Activated naive CD4-positive, alpha-beta T cell treated with anti-CD3 and anti-CD28 coated beads, Interleukin-2, amount 10 ng/mL, durations not matched to agents 7 days and 5 days (primary cell): ENCODE measurements at regions not wholly inside any gene's neighbourhood (a gene's known extent, or its start where the extent isn't known, plus 50 kb on each side); places are given as distances from the start of the nearest gene placed in this dataset.

Experiments
- CTCF ChIA-PET: fragments of 350-600 bp; sonication (Branson Sonifier 250); formaldehyde crosslinking; loops from one replicate; lab custom pipeline; 2021; ENCODE audit warnings: antibody characterized with exemption; lab: Charles Lee
- DNase-seq: peaks from one replicate; pipeline ENCODE4 v3.0.0-alpha.2; 2020
- H3K27ac Mint-ChIP-seq: one replicate; pipeline ENCODE4 v1.8.0; 2021; ENCODE audit warnings: mild to moderate bottlenecking, moderate library complexity, mixed read lengths
- H3K27me3 Mint-ChIP-seq: one replicate; pipeline ENCODE4 v1.8.0; 2021; ENCODE audit warnings: mild to moderate bottlenecking, mixed read lengths
- H3K36me3 Mint-ChIP-seq: one replicate; pipeline ENCODE4 v1.8.0; 2021; ENCODE audit warnings: mixed read lengths
- H3K4me1 Mint-ChIP-seq: one replicate; pipeline ENCODE4 v1.8.0; 2021; ENCODE audit warnings: mixed read lengths
- H3K4me3 Mint-ChIP-seq: one replicate; pipeline ENCODE4 v1.8.0; 2021; ENCODE audit warnings: mild to moderate bottlenecking, moderate library complexity, mixed read lengths
- H3K9me3 Mint-ChIP-seq: one replicate; pipeline ENCODE4 v1.8.0; 2021; ENCODE audit warnings: mixed read lengths

DNA sequence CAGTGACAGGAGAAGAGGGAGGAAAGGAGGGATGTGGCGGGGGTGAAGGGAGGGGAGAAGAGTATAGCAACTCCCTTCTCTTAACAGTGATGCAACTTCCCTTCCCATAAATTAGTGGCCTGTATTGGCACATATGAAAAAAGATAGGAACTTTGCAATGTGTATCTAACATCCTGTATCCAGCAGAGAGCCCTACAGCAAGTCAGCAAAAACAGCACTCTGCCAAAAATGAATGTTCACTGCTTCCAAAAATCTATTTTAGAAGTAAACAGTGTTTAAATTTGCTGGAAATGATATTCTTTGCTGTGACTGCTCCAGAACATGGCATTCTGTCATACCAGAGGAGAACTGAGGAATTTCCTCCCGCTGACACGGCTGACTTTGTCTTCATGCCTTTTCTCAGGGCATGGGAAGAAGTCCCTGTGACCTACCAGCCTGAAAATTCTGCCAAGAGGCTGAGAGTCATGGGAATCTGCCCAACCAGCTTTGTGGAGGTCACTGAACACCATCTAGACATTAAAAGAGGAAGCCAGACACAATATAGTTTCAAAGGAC, 343.4 kb upstream of the RASGEF1B start:
- Mint-ChIP-seq H3K27me3 (peaks cover 6% of the 10 kb centered on the region), H3K9me3 (no peaks in the 10 kb centered on the region), H3K27ac (no peak overlapping the region), H3K36me3 (no peaks in the 10 kb centered on the region), H3K4me1 (no peaks in the 10 kb centered on the region), H3K4me3 (no peak overlapping the region)
- no peak for DNase-seq
- CTCF ChIA-PET = interaction anchor here (0.9 kb wide), 1 partner anchor 9 kb away, joined by 3 read pairs; no protein-coding TSS in a partner anchor

DNA sequence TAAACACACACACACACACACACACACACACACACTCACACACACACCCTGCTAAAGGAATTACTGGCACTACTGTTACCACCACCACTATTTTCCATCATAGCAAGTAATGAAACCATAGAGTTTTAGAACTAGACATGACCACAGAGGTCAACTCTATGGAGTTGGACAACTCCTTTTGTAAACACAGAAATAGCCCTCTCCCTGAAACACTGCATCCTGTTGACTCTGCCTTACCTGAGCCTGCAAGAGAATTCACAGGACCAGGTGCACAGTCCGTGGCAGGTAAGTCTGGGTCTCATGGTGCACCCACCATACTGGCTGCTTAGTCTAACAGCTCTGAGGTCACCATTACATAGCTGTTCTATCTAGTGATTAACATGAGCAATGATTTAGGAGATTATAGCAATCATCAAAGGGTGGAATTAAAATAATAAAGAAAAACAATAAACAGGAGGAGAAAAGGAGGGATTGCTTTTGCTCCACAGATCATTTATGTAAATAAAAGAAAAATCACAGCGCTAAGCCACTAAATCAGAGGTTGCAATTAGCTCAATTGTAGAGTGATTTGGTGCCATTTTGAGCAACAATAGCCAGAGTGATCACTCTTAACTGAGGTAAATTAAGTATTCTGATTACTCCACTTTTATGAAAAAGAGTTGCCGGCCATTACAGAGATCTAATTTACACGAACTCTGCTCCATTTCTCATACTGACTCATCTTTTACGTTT, 340.0 kb upstream of the RASGEF1B start:
- no peak overlapping the region for H3K4me3 Mint-ChIP-seq
- no peaks in the 10 kb centered on the region for H3K4me1 Mint-ChIP-seq
- H3K27ac Mint-ChIP-seq = no peak overlapping the region
- H3K36me3 Mint-ChIP-seq = no peaks in the 10 kb centered on the region
- no peak for DNase-seq
- peaks cover 6% of the 10 kb centered on the region for H3K27me3 Mint-ChIP-seq
- no peaks in the 10 kb centered on the region for H3K9me3 Mint-ChIP-seq
- CTCF ChIA-PET = no interaction called here

DNA sequence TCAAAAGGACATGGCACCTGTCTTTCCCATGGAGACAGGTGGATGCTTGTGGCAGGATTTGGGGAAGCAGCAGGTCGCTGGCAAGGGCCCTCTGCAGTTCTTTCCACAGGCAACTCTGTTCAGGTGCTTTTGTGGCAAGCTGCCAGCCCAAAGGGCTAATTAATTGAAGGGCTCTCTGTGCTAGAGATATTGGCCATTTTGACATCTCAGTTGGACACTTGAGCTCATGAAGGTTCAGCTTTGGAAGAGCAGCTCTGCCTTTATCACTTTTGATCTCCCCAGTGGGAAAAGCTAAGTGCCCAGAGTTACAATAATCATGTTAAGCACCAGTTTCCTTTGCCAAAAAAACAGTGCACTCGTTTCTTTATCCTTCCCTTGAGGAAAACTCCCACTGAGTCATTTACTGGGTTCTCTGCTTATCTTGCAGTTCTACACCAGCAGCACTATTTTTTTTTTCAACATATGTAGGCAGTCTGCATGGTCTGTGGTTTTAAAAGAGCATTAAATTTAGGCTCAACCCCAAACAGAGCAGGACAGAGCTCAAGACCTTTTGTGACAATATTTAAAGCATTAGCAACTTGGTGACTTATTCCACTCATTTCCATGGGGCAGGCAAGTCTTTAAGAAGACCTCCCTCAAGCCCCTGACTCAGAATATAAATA, 336.4 kb upstream of the RASGEF1B start:
- no peak overlapping the region for H3K4me3 Mint-ChIP-seq
- H3K27me3 Mint-ChIP-seq = no peaks in the 10 kb centered on the region
- DNase-seq = no peak
- no peaks in the 10 kb centered on the region for H3K9me3 Mint-ChIP-seq
- no peaks in the 10 kb centered on the region for H3K36me3 Mint-ChIP-seq
- H3K4me1 Mint-ChIP-seq = no peaks in the 10 kb centered on the region
- H3K27ac Mint-ChIP-seq = no peak overlapping the region
- CTCF ChIA-PET = interaction anchor here (1.0 kb wide), 1 partner anchor 9 kb away, joined by 3 read pairs; no protein-coding TSS in a partner anchor

DNA sequence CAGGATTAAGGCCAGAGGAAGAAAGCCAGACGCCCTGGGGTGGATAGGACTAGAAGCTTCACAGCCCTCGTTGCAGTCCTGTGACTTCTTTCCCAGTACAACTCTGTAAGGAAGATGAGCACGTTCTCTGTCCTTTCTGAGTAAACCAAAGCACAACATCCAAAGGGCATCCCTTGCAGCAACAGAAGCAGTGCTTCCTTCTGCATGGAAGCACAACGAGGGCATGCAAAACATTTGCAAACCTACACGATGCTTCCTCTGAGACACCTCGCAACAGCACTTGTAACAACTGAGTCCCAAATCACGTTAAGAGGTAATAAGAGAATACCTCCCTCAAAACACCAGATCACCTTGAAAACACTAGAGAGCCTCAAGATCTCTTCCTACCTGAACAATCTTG, 335.7 kb upstream of the RASGEF1B start:
- no peaks in the 10 kb centered on the region for H3K36me3 Mint-ChIP-seq
- DNase-seq = no peak
- CTCF ChIA-PET = no interaction called here
- H3K4me1 Mint-ChIP-seq = no peaks in the 10 kb centered on the region
- H3K9me3 Mint-ChIP-seq = no peaks in the 10 kb centered on the region
- no peak overlapping the region for H3K27ac Mint-ChIP-seq
- no peak overlapping the region for H3K4me3 Mint-ChIP-seq
- H3K27me3 Mint-ChIP-seq = no peaks in the 10 kb centered on the region

DNA sequence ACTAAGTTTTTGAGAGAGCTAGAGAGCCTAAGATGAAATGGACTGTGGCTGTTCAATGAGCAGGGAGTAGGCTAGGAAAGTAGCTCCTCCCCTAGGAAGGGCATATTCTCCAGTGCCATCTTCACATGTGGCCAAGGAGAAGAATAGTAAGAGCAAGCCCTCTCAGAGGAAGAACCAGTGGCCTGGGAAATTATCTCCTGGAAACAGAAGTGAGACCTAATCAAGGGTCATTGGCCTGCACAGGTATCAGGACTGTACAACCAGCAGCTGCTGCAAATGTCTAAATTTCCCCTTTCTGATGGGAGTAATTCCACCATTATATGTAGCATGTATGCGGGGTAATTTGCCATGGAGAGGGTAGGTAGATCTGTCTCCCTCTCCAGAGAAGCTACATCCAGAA, 334.8 kb upstream of the RASGEF1B start:
- Mint-ChIP-seq H3K36me3 (no peaks in the 10 kb centered on the region), H3K4me3 (no peak overlapping the region), H3K4me1 (no peaks in the 10 kb centered on the region), H3K9me3 (no peaks in the 10 kb centered on the region), H3K27me3 (no peaks in the 10 kb centered on the region), H3K27ac (no peak overlapping the region)
- no peak for DNase-seq
- CTCF ChIA-PET = interaction anchor here (1.0 kb wide), 1 partner anchor 8 kb away, joined by 3 read pairs; no protein-coding TSS in a partner anchor

DNA sequence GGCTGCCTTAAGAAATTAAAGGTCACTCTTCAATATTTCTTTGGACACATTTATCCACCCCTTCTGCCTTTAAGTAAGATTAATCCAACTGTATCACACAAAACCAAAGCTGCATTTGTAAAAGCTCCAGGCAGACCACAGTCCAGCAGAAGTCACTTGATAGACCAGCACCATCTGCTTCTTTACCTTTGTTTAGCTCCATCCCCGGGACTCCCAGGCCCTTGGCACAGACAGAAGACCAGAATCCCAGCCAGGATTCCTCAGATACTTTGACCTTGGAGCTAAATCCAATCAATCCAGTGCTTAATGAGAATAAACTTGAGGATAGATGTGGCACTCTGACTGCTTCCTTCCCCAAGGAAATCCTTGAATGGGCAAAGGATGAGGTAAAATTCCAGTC, 333.1 kb upstream of the RASGEF1B start:
- no peak for DNase-seq
- Mint-ChIP-seq H3K9me3 (no peaks in the 10 kb centered on the region), H3K27ac (no peak overlapping the region), H3K36me3 (no peaks in the 10 kb centered on the region), H3K4me3 (no peak overlapping the region), H3K4me1 (no peaks in the 10 kb centered on the region), H3K27me3 (no peaks in the 10 kb centered on the region)
- CTCF ChIA-PET = no interaction called here

DNA sequence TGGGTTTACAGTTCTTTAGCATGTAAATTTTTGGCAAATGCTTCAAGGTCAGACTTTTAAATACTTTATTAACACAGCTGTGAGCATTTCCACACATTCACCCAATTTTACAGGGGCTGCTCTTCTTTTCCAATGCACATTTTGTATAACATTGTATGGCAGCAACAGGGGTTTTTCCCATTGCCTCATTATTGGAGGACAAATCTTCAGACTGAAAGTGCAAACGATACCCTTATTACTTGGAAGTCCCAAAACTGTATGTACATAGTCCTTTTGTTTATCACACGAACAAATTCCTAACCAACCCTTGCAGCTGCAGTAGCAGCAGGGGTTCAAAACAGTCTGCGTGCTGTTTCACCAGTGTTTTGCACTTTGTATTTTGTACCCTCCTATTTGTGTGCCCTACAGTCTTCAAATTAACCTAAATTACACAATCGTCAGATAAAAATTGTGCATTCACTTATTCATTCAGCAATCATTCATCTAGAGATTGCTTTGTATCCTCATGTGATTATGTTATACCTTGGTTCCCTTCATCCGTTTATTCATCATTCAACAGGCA, 330.7 kb upstream of the RASGEF1B start:
- peaks cover 3% of the 10 kb centered on the region for H3K9me3 Mint-ChIP-seq
- H3K4me3 Mint-ChIP-seq = no peak overlapping the region
- CTCF ChIA-PET = interaction anchor here (0.7 kb wide), 1 partner anchor 186 kb away, joined by 3 read pairs; no protein-coding TSS in a partner anchor

DNA sequence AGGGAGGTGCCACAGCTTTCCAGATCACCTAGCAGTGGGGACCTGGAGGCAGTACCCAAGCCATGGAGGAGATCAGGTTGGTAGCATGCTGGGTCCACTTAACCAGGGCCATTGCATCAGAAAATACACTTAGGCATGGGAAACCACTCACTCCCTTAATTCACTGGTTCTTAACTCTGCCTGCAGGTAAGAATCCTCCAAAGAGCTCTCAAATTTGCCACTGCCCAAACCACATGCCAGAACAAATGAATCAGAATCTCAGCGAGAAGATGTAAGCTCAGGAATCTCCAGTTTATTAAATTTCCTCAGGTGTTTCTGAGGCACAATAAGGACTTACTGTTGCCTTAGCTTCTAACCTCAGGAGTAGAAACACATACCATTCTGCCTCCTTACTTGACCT, 327.7 kb upstream of the RASGEF1B start:
- Mint-ChIP-seq H3K27me3 (no peaks in the 10 kb centered on the region), H3K27ac (no peak overlapping the region), H3K4me1 (peaks cover 10% of the 10 kb centered on the region), H3K36me3 (no peaks in the 10 kb centered on the region), H3K4me3 (no peak overlapping the region), H3K9me3 (peaks cover 3% of the 10 kb centered on the region)
- CTCF ChIA-PET = interaction anchor here (1.6 kb wide), 1 partner anchor 9 kb away, joined by 3 read pairs; no protein-coding TSS in a partner anchor
- DNase-seq = no peak

More for the DNA sequence above, 330.7 kb upstream of the RASGEF1B start:
- H3K27ac Mint-ChIP-seq = no peak overlapping the region
- H3K4me1 Mint-ChIP-seq = peaks cover 3% of the 10 kb centered on the region
- H3K36me3 Mint-ChIP-seq = no peaks in the 10 kb centered on the region
- no peaks in the 10 kb centered on the region for H3K27me3 Mint-ChIP-seq
- DNase-seq = no peak

DNA sequence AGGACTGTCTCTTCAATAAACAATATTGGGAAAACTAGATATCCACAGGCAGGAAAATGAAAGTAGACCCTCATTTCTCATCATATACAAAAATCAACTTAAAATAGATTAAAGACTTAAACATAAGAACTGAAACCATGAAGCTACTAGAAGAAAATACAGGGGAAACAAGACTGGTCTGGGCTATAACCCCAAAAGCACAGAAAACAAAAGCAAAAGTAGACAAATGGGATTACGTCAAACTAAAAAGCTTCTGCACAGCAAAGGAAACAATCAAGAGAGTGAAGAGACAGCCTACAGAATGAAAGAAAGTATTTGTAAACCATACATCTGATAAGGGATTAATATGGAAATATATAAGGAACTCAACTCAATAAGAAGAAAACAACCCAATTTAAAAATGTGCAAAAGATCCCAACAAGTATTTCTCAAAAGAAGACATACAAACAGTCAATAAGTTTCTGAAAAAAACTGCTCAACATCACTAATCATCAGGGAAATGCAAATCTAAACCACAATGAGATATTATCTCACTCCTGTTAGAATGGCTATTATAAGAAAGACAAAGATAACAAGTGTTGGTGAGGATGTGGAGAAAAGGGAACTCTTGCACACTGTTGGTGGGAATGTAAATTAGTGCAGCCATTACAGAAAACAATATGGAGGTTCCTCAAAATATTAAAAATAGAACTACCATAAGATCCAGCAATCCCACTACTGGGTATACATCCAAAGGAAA, 325.3 kb upstream of the RASGEF1B start:
- CTCF ChIA-PET = interaction anchor here (0.7 kb wide), 1 partner anchor 1987 kb away, joined by 3 read pairs; no protein-coding TSS in a partner anchor

DNA sequence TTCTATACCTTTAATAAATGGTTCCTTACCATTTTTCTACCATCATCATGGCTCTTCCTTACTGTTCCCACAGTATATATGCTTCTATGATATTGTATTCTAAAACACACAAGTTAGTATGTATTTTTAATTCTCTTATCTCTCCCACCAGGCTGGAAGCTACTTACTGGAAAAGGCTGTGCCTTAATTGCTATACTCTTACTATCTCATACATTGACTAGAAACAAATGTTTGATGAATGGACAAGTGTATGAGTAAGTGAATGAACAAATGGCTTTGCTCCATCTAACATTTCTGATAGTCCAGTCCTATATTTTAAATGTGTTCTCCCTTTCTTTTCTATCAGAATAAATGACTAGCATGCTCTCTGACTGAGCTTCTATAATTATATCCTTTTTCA, 320.8 kb upstream of the RASGEF1B start:
- Mint-ChIP-seq H3K4me3 (no peak overlapping the region), H3K27ac (no peak overlapping the region), H3K27me3 (no peaks in the 10 kb centered on the region), H3K4me1 (peaks cover 8% of the 10 kb centered on the region), H3K9me3 (peaks cover under 1% of the 10 kb centered on the region), H3K36me3 (no peaks in the 10 kb centered on the region)
- CTCF ChIA-PET = no interaction called here
- DNase-seq = no peak

More for the DNA sequence above, 325.3 kb upstream of the RASGEF1B start:
- H3K9me3 Mint-ChIP-seq = peaks cover 3% of the 10 kb centered on the region
- no peaks in the 10 kb centered on the region for H3K36me3 Mint-ChIP-seq
- H3K27me3 Mint-ChIP-seq = no peaks in the 10 kb centered on the region
- no peak for DNase-seq
- H3K4me3 Mint-ChIP-seq = no peak overlapping the region
- H3K4me1 Mint-ChIP-seq = peaks cover 10% of the 10 kb centered on the region
- H3K27ac Mint-ChIP-seq = peak overlapping the region; percentile 16

DNA sequence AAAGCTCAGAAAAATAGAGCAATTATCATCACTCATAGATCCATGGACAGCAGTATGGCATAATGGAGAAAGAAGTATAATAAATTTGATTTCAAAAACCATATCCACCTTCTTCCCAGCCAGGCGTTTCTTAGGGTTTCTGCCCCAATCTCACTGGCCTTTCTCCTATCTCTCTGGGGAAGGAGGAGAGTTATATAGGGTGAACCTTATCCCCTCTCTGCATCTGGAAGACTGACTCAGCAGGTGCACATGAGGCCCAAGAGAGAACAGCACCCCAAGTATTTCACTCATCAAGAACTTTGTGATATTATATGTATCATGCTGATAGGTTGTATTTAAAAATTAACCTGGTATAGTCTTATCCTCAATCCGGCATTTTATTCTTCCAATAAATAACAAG, 318.8 kb upstream of the RASGEF1B start:
- CTCF ChIA-PET = interaction anchor here (0.6 kb wide), 1 partner anchor 328 kb away, joined by 3 read pairs; no protein-coding TSS in a partner anchor
- no peaks in the 10 kb centered on the region for H3K9me3 Mint-ChIP-seq
- H3K36me3 Mint-ChIP-seq = no peaks in the 10 kb centered on the region
- no peak for DNase-seq
- H3K4me3 Mint-ChIP-seq = no peak overlapping the region
- no peaks in the 10 kb centered on the region for H3K4me1 Mint-ChIP-seq
- no peaks in the 10 kb centered on the region for H3K27me3 Mint-ChIP-seq
- H3K27ac Mint-ChIP-seq = no peak overlapping the region

DNA sequence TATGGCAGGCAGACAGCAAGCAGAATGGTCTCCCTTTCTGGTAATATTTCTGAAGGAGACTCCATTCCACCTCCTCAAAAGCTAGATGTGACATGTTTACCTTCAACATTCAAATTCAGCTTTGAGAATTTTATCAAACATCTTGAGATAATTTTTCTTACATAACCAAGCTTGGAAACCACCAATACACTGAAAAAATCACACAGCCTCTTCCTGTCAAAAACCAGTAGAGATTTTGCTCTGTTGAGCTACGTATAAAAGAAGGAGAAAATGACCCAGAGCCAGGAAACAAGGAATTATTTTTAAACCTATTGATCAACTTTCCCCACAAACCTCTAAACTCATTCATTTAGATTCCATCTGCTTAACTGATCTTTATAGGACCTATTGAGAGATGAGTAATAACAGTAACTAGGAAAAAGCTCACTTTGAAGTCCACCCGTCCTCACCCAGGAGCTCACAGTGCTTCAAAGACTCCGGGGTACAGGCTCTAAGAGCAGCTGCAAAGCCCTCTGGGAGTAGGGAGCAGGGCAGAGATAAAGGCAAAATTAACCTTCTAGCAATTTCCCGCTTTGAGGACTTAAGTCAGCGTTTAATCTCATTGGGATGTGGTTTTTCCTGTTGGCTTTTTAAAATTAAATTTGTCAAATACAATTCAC, 318.2 kb upstream of the RASGEF1B start:
- Mint-ChIP-seq H3K4me1 (no peaks in the 10 kb centered on the region), H3K27ac (no peak overlapping the region), H3K36me3 (no peaks in the 10 kb centered on the region), H3K27me3 (no peaks in the 10 kb centered on the region), H3K9me3 (no peaks in the 10 kb centered on the region), H3K4me3 (no peak overlapping the region)
- CTCF ChIA-PET = no interaction called here
- no peak for DNase-seq

DNA sequence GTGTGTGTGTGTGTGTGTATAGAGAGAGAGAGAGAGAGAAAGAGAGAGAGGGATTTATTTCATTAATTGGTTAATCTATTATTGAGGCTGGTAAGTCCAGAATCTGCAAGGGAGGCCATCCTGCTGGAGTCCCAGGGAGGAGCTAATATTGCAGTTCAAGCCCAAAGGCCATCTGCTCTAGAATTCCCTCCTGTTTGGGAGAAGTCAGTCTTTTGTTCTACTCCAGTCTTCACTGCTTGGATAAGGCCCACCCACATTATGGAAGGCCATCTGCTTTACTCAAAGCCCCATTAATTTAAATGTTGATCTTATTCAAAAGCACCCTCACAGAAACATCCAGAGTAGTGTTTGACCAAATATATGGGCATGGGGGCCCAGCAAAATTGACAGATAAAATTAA, 317.5 kb upstream of the RASGEF1B start:
- H3K27ac Mint-ChIP-seq = no peak overlapping the region
- CTCF ChIA-PET = no interaction called here

More for the DNA sequence above, 317.5 kb upstream of the RASGEF1B start:
- no peak for DNase-seq
- Mint-ChIP-seq H3K4me1 (no peaks in the 10 kb centered on the region), H3K9me3 (no peaks in the 10 kb centered on the region), H3K4me3 (no peak overlapping the region), H3K27me3 (no peaks in the 10 kb centered on the region), H3K36me3 (no peaks in the 10 kb centered on the region)
